ENCODE measurements at regions not wholly inside any gene's neighbourhood (a gene's known extent, or its start where the extent isn't known, plus 50 kb on each side); places are given as distances from the start of the nearest gene placed in this dataset.

DNA sequence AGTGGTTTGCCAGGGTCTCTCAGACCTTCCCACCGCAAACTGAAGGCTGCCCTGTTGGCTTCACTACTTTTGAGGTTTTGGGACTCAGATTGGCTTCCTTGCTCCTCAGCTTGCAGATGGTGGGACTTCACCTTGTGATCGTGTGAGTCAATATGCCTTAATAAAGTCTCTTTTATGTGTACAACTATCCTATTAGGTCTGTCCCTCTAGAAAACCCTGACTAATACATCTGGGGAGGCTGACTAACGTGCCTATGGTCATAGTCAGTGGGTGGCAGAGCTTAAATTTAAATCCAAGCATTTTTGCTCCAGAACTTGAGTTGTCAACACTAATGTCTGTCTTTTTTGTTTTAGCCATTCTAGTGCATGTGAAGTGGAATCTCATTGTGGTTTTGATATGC lies 76.5 kb upstream of the CHODL start:
- H3K4me3 ChIP-seq (ENCODE audit: severe bottlenecking): no peak overlapping the region
- H3K27ac ChIP-seq (ENCODE audit: poor library complexity, severe bottlenecking): no peak overlapping the region
- no peaks in the 10 kb centered on the region for H3K9me3 ChIP-seq (ENCODE audit: severe bottlenecking)
- peaks cover 5% of the 10 kb centered on the region for H3K27me3 ChIP-seq (ENCODE audit: insufficient read depth, poor library complexity, severe bottlenecking)
- H3K4me1 ChIP-seq (ENCODE audit: insufficient read depth, poor library complexity, severe bottlenecking): no peaks in the 10 kb centered on the region
- H3K36me3 ChIP-seq (ENCODE audit: low read depth): no peaks in the 10 kb centered on the region
- no peak for ATAC-seq (ENCODE audit: low read depth)
- DNase-seq (ENCODE audit: low spot score): no peak
- TF ChIP-seq, protein P1, sequence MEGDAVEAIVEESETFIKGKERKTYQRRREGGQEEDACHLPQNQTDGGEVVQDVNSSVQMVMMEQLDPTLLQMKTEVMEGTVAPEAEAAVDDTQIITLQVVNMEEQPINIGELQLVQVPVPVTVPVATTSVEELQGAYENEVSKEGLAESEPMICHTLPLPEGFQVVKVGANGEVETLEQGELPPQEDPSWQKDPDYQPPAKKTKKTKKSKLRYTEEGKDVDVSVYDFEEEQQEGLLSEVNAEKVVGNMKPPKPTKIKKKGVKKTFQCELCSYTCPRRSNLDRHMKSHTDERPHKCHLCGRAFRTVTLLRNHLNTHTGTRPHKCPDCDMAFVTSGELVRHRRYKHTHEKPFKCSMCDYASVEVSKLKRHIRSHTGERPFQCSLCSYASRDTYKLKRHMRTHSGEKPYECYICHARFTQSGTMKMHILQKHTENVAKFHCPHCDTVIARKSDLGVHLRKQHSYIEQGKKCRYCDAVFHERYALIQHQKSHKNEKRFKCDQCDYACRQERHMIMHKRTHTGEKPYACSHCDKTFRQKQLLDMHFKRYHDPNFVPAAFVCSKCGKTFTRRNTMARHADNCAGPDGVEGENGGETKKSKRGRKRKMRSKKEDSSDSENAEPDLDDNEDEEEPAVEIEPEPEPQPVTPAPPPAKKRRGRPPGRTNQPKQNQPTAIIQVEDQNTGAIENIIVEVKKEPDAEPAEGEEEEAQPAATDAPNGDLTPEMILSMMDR (IDR thresholded peaks at IDR 0.05; ENCODE audit: poor library complexity, severe bottlenecking): no peak

DNA sequence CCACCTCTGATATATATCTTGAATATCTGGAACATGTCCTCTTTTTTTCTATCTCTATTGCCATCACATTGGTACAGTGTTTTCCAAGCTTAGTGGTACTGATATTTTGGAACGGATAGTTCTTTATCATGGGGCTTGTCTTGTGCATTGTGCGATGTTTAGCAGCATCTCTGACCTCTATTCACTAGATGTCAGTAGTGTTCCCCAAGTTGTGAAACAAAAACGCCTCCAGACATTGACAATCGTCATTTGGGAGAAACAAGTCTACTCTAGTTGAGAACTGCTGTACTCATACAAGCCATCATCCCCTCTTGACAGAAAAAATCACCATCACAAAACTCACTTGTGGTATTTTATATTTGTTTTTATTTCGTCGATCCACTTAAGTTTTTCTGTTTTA lies 79.7 kb upstream of the CHODL start:
- no peak overlapping the region for H3K4me3 ChIP-seq (ENCODE audit: severe bottlenecking)
- H3K9me3 ChIP-seq (ENCODE audit: severe bottlenecking): no peaks in the 10 kb centered on the region
- DNase-seq (ENCODE audit: low spot score): no peak
- H3K36me3 ChIP-seq (ENCODE audit: low read depth): no peaks in the 10 kb centered on the region
- H3K27me3 ChIP-seq (ENCODE audit: insufficient read depth, poor library complexity, severe bottlenecking): no peaks in the 10 kb centered on the region
- TF ChIP-seq, protein P1 (IDR thresholded peaks at IDR 0.05; ENCODE audit: poor library complexity, severe bottlenecking): peak; percentile 4
- H3K27ac ChIP-seq (ENCODE audit: poor library complexity, severe bottlenecking): no peak overlapping the region
- ATAC-seq (ENCODE audit: low read depth): peak; percentile 75; the same call in 2 of the 3 replicates
- H3K4me1 ChIP-seq (ENCODE audit: insufficient read depth, poor library complexity, severe bottlenecking): no peaks in the 10 kb centered on the region

- TF ChIP-seq, protein P1 (IDR thresholded peaks at IDR 0.05; ENCODE audit: poor library complexity, severe bottlenecking): no peak
- Histone ChIP-seq H3K27me3 (ENCODE audit: insufficient read depth, poor library complexity, severe bottlenecking) (no peaks in the 10 kb centered on the region), H3K27ac (ENCODE audit: poor library complexity, severe bottlenecking) (no peak overlapping the region), H3K36me3 (ENCODE audit: low read depth) (no peaks in the 10 kb centered on the region), H3K4me3 (ENCODE audit: severe bottlenecking) (no peak overlapping the region), H3K9me3 (ENCODE audit: severe bottlenecking) (no peaks in the 10 kb centered on the region), H3K4me1 (ENCODE audit: insufficient read depth, poor library complexity, severe bottlenecking) (no peaks in the 10 kb centered on the region)
- ATAC-seq (ENCODE audit: low read depth): no peak
- DNase-seq (ENCODE audit: low spot score): no peak
These were observed 80.2 kb upstream of the CHODL start for GRCh38 chr21:18164483-18164882.

- TF ChIP-seq, protein P1 (IDR thresholded peaks at IDR 0.05; ENCODE audit: poor library complexity, severe bottlenecking): no peak
- no peak for DNase-seq (ENCODE audit: low spot score)
- Histone ChIP-seq H3K27ac (ENCODE audit: poor library complexity, severe bottlenecking) (no peak overlapping the region), H3K4me1 (ENCODE audit: insufficient read depth, poor library complexity, severe bottlenecking) (no peaks in the 10 kb centered on the region), H3K27me3 (ENCODE audit: insufficient read depth, poor library complexity, severe bottlenecking) (no peaks in the 10 kb centered on the region), H3K9me3 (ENCODE audit: severe bottlenecking) (no peaks in the 10 kb centered on the region), H3K36me3 (ENCODE audit: low read depth) (no peaks in the 10 kb centered on the region), H3K4me3 (ENCODE audit: severe bottlenecking) (no peak overlapping the region)
- no peak for ATAC-seq (ENCODE audit: low read depth)
These were observed 80.7 kb upstream of the CHODL start for GRCh38 chr21:18163956-18164355.

DNA sequence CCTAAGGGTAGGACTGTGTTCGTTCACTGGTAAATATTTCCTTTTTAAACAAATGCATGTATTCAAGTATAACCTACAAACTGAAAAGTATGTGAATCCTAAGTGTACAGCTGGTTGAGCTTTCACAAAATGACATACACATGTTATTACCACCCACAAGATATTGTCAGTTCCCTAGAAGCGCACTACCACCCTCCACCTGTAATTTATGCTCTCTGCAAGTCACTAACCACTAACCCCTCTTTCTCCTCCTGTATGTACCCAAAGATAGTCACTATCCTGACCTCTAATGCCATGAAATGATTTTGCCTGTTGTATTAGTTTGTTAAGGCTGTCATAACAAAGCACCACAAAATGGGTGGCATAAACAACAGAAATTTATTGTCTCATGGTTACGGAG lies 82.8 kb upstream of the CHODL start:
- DNase-seq (ENCODE audit: low spot score): no peak
- H3K4me1 ChIP-seq (ENCODE audit: insufficient read depth, poor library complexity, severe bottlenecking): no peaks in the 10 kb centered on the region
- ATAC-seq (ENCODE audit: low read depth): no peak
- H3K27ac ChIP-seq (ENCODE audit: poor library complexity, severe bottlenecking): no peak overlapping the region
- TF ChIP-seq, protein P1 (IDR thresholded peaks at IDR 0.05; ENCODE audit: poor library complexity, severe bottlenecking): no peak
- no peak overlapping the region for H3K4me3 ChIP-seq (ENCODE audit: severe bottlenecking)
- no peaks in the 10 kb centered on the region for H3K36me3 ChIP-seq (ENCODE audit: low read depth)
- H3K27me3 ChIP-seq (ENCODE audit: insufficient read depth, poor library complexity, severe bottlenecking): no peaks in the 10 kb centered on the region
- H3K9me3 ChIP-seq (ENCODE audit: severe bottlenecking): no peaks in the 10 kb centered on the region
